DMS53 treated with DMSO at 0.1 percent for 48 hours (cell line): ENCODE measurements at regions not wholly inside any gene's neighbourhood (a gene's known extent, or its start where the extent isn't known, plus 50 kb on each side); places are given as distances from the start of the nearest gene placed in this dataset.
"Not testable (repeated sequence)": the region's sequence is repeated elsewhere in the genome, so short reads cannot be mapped to it uniquely, and the experiment has no call there.

Experiments used
- DNase-seq: peaks from one replicate; lab custom pipeline; 2025; ENCODE audit not compliant: unreplicated experiment; lab: John Stamatoyannopoulos, UW

GRCh38 chr4:179066254-179066653 lies 1624.0 kb upstream of the AGA start:
- DNase-seq, result not testable (repeated sequence)

DNA sequence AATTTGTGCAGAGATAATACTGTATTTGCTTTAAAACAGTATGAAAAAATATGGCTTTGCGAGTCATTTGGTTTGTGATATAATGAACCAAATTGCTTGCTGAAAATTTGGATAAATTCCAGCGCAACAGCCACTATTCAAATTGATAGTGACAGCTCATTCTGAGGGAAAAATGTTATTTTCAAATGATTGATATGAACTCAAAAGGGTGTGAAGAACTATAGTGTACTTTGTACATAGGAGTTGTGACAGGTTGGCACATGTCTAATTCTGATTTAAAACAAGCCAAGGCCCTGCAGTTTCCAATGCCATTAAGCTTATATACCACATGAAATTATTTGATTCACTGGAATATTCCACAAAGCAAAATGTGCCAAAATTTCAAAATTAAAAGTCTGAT lies 1628.9 kb upstream of the AGA start:
- no peak for DNase-seq

GRCh38 chr4:179076865-179077264 lies 1634.6 kb upstream of the AGA start:
- DNase-seq, result no peak

- DNase-seq, result no peak
Measured at GRCh38 chr4:179095585-179096221, 1653.5 kb upstream of the AGA start.

GRCh38 chr4:179097741-179098140 lies 1655.5 kb upstream of the AGA start:
- DNase-seq, result no peak

- no peak for DNase-seq
Measured at GRCh38 chr4:179110356-179110755, 1668.1 kb upstream of the AGA start.

DNA sequence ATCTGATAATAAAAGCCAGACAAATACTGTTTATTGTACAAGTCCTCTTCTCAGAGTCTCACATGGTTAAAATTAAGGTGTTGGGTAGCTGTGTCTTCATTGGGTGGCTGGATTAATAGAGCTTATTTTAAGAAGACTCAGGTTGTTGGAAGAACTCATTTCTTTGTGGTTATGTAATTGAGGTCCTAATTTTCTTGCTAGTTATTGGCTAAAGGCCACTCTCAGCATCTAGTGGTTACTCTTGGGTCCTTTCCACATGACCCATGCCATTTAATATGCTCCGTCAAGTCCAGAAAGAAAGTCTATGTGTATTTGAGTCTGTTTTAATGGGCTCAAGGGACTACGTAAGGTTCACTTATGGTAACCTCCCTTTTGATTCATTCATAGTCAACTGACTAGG lies 1668.6 kb upstream of the AGA start:
- DNase-seq, result no peak

GRCh38 chr4:179112441-179113170 lies 1670.4 kb upstream of the AGA start:
- DNase-seq, result no peak

GRCh38 chr4:179114615-179115014 lies 1672.4 kb upstream of the AGA start:
- DNase-seq, result no peak

GRCh38 chr4:179116011-179116410 lies 1673.8 kb upstream of the AGA start:
- no peak for DNase-seq

GRCh38 chr4:179116581-179116980 lies 1674.3 kb upstream of the AGA start:
- no peak for DNase-seq

- DNase-seq, result peak; percentile 72
Measured at GRCh38 chr4:179123084-179123483, 1680.8 kb upstream of the AGA start.

GRCh38 chr4:179124419-179124818 lies 1682.2 kb upstream of the AGA start:
- no peak for DNase-seq

DNA sequence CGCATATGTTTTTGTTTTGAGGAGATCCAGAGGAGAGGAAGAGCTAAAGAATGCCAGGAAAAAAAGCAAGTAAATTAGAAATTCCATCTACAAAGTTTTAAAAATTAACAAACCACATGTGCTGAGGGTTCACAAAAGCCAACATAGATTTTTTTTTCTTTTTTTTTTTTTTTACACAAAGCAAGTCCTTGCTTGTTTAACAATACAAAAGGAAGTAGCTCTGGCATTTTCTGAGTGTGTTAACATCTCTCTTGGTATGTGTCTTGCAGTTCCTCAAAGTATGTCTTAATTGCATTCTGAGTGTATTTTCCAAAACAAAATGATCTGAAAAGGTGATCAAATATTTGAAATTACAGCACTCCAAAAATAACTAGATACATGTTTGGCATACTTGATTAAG lies 1682.7 kb upstream of the AGA start:
- DNase-seq, result no peak

DNA sequence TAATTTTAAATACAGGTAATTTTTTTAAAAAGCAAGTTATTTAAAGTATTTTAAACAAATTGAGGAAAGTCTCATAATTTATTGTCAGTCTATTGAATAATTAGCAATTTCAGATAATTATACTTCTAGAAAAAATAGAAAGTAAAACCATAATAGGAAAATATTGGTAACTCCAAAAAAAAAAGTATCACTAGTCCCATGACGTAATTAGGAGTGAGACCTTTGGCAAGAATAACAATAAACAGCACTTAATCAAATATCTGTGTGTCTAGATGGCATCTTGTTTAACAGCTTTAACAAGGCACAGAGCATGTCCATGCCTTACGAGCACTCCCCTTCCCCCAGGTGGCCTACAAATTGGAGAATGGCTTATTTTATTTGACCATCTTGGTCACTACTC lies 1683.6 kb upstream of the AGA start:
- DNase-seq, result no peak

DNA sequence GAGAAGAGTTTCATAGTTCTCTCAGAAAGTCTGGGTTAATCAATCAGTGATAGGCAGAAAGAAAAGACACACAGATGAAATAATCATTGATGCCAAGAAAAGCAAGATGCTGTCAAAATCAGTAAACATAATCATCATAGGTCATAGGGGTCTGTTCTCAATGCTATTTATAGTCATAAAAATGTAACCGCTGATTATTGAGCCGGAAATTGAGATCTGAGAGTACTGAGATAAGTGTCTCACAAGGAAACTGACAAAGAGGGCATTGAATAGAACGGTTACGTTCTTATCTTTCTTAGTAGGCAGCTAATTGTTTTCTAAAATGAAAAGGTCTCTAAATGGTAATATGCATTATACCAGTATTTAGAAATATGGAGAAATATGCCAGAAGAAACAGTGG lies 1686.1 kb upstream of the AGA start:
- DNase-seq, result no peak

DNA sequence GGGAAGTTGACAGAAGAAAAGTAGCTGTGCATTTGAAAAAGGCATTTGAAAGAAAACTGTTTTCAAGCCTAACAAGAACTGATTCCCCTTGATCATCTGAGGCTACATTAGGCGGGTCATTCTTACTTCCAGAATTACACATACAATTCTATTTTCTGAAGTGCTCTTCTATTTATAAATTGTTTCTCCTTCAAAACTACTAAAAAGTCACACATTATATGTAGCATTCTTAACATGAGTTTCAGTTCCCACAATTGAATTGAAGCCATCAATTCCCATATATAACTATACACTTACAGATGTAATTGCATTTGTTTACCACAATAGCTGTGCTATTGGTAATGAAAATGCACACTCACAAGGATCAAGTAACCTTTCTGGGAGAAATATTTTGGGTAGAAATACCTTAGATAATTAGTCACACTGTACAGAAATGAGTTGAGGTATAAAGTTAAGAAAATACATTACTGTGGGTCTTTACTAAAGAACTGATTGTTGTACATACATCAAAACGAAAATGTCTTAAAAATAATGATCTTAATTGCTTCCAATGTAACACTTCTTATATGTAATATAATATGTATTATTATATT lies 1688.0 kb upstream of the AGA start:
- no peak for DNase-seq

- DNase-seq, result peak; percentile 14
Measured at GRCh38 chr4:179145746-179146525, 1703.7 kb upstream of the AGA start.

- no peak for DNase-seq
Measured at GRCh38 chr4:179151770-179152169, 1709.5 kb upstream of the AGA start.

- no peak for DNase-seq
Measured at GRCh38 chr4:179163147-179163546, 1720.9 kb upstream of the AGA start.

- DNase-seq, result no peak
Measured at GRCh38 chr4:179164267-179164999, 1722.2 kb upstream of the AGA start.
